Stomach (tissue), 8 donors: ENCODE measurements at regions not wholly inside any gene's neighbourhood (a gene's known extent, or its start where the extent isn't known, plus 50 kb on each side); places are given as distances from the start of the nearest gene placed in this dataset.

Experiments
- DNase-seq, 2 donors: peaks; one replicate each; pipeline versions ENCODE4 v3.0.0 to v3.0.0-alpha.2; 2013 to 2019
- H3K27ac ChIP-seq, 5 donors: fragments of 200-600 bp in 4 of 5; sonication (generic) in 4 of 5; one replicate each; pipeline ENCODE4 v1.5.1; 2013 to 2019; ENCODE audit warnings: mild to moderate bottlenecking in 1 of 5, moderate library complexity in 1 of 5
- H3K27me3 ChIP-seq, 3 donors: fragments of 200-600 bp; sonication (generic); one replicate each; pipeline ENCODE4 v1.5.1; 2017 to 2019; ENCODE audit warnings: mixed run types in 1 of 3
- H3K36me3 ChIP-seq, 4 donors: fragments of 200-600 bp; sonication (generic); 1 replicate in 3 of 4; 2 replicates in 1 of 4; pipeline ENCODE4 v1.5.1; 2016 to 2019
- H3K4me1 ChIP-seq, 4 donors: fragments of 200-600 bp; sonication (generic); one replicate each; pipeline ENCODE4 v1.5.1; 2016 to 2019
- H3K4me3 ChIP-seq, 4 donors: fragments of 200-600 bp; sonication (generic) in 3 of 4; one replicate each; pipeline ENCODE4 v1.5.1; 2016 to 2019; ENCODE audit warnings: mild to moderate bottlenecking in 1 of 4
- H3K9me3 ChIP-seq, 4 donors: fragments of 200-600 bp; sonication (generic); one replicate each; pipeline ENCODE4 v1.5.1; 2016 to 2019
- CTCF ChIP-seq, 7 experiments: fragments of 450-650 bp in 4 of 7; fragments of 200-600 bp in 3 of 7; sonication (generic) in 3 of 7; IDR thresholded peaks; one replicate each; pipeline ENCODE4 v1.5.1; 2016 to 2019; ENCODE audit warnings: antibody characterized with exemption in 7 of 7, control low read depth in 2 of 7, mild to moderate bottlenecking in 1 of 7
- EP300 ChIP-seq: sonication (generic); formaldehyde crosslinking; IDR thresholded peaks from one replicate; pipeline ENCODE4 v1.6.1; 2017; ENCODE audit warnings: antibody characterized with exemption
- POLR2A ChIP-seq, 4 donors: fragments of 450-650 bp; IDR thresholded peaks; one replicate each; pipeline ENCODE4 v1.6.1; 2016; ENCODE audit warnings: antibody characterized with exemption in 4 of 4, control low read depth in 2 of 4, mild to moderate bottlenecking in 1 of 4, moderate library complexity in 1 of 4
- POLR2AphosphoS5 ChIP-seq, 3 donors: sonication (generic); formaldehyde crosslinking; IDR thresholded peaks; one replicate each; pipeline ENCODE4 v1.6.1; 2016; ENCODE audit warnings: antibody characterized with exemption in 3 of 3
- WGBS, 5 donors: extraction: QIAGEN DNeasy Blood & Tissue Kit in 3 of 5; methylation state at CpG; one replicate each; pipeline versions ENCODE4 v1.1.5 to v1.1.7; 2013 to 2018; 5-methylcytosine and 5-hydroxymethylcytosine counted together
- intact Hi-C: fragments of 100-400 bp; cut with DNase I; formaldehyde crosslinking; loops from one replicate; pipeline ENCODE4 v1.15.1; 2023; ENCODE audit warnings: low total_unique reads
- donor health status: healthy with polysubstance abuse.
- donor health status: Bipolar disorder and iron deficiency.
- donor health status: healthy.

- intact Hi-C loops, result no loop called here
- no peaks in the 10 kb centered on the region for H3K9me3 ChIP-seq
- DNase-seq, result no peak
- H3K4me1 ChIP-seq, result no peaks in the 10 kb centered on the region
- no peaks in the 10 kb centered on the region for H3K27me3 ChIP-seq
- no peak overlapping the region for H3K4me3 ChIP-seq
- TF ChIP-seq EP300 (no peak), POLR2AphosphoS5 (IDR thresholded peaks at IDR 0.05) (no peak), CTCF (IDR thresholded peaks at IDR 0.05) (no peak)
- H3K36me3 ChIP-seq, result no peaks in the 10 kb centered on the region
- H3K27ac ChIP-seq, result no peak overlapping the region
- WGBS, 5 donors, result 58 to 71% (median 69%) methylated on average over 6 of the region's 6 CpGs
Observed at GRCh38 chr14:29056041-29056566, 289.5 kb downstream of the FOXG1 start.

- H3K36me3 ChIP-seq, result no peaks in the 10 kb centered on the region
- no peaks in the 10 kb centered on the region for H3K4me1 ChIP-seq
- H3K4me3 ChIP-seq, result no peak overlapping the region
- TF ChIP-seq POLR2A (IDR thresholded peaks at IDR 0.05), result no peak
- no peak for TF ChIP-seq CTCF (IDR thresholded peaks at IDR 0.05)
- no peak for TF ChIP-seq POLR2AphosphoS5 (IDR thresholded peaks at IDR 0.05)
- TF ChIP-seq EP300, result no peak
- H3K9me3 ChIP-seq, result peaks cover 0 to 7% (median 3%) of the 10 kb centered on the region in 4 donors
- H3K27ac ChIP-seq, result no peak overlapping the region
- 68 to 86% (median 72%) methylated on average over 2 of the region's 2 CpGs for WGBS, 5 donors
- DNase-seq, result no peak
- intact Hi-C loops, result no loop called here
- no peaks in the 10 kb centered on the region for H3K27me3 ChIP-seq
Observed at GRCh38 chr14:29061702-29062101, 295.1 kb downstream of the FOXG1 start.

GRCh38 chr14:29062466-29062865 lies 295.9 kb downstream of the FOXG1 start:
- no peaks in the 10 kb centered on the region for H3K27me3 ChIP-seq
- DNase-seq, result no peak
- no peaks in the 10 kb centered on the region for H3K36me3 ChIP-seq
- 61 to 76% (median 67%) methylated on average over 6 of the region's 6 CpGs for WGBS, 5 donors
- H3K27ac ChIP-seq, result no peak overlapping the region
- H3K4me1 ChIP-seq, result no peaks in the 10 kb centered on the region
- intact Hi-C loops, result no loop called here
- peaks cover 0 to 8% (median 3%) of the 10 kb centered on the region in 4 donors for H3K9me3 ChIP-seq
- no peak overlapping the region for H3K4me3 ChIP-seq
- TF ChIP-seq POLR2A (IDR thresholded peaks at IDR 0.05) (no peak), CTCF (IDR thresholded peaks at IDR 0.05) (no peak), EP300 (no peak), POLR2AphosphoS5 (IDR thresholded peaks at IDR 0.05) (no peak)

- H3K36me3 ChIP-seq, result no peaks in the 10 kb centered on the region
- intact Hi-C loops, result no loop called here
- TF ChIP-seq POLR2A (IDR thresholded peaks at IDR 0.05), result no peak
- no peak for TF ChIP-seq EP300
- no peak for TF ChIP-seq CTCF (IDR thresholded peaks at IDR 0.05)
- no peak for TF ChIP-seq POLR2AphosphoS5 (IDR thresholded peaks at IDR 0.05)
- H3K4me3 ChIP-seq, result no peak overlapping the region
- WGBS, 5 donors, result 79 to 85% (median 82%) methylated on average over 4 of the region's 4 CpGs
- H3K4me1 ChIP-seq, result no peaks in the 10 kb centered on the region
- no peak for DNase-seq
- H3K27ac ChIP-seq, result no peak overlapping the region
- H3K9me3 ChIP-seq, result peaks cover 0 to 9% (median 4%) of the 10 kb centered on the region in 4 donors
- H3K27me3 ChIP-seq, result no peaks in the 10 kb centered on the region
Observed at GRCh38 chr14:29062976-29063375, 296.4 kb downstream of the FOXG1 start.
